HEK293T (cell line): ENCODE measurements at regions not wholly inside any gene's neighbourhood (a gene's known extent, or its start where the extent isn't known, plus 50 kb on each side); places are given as distances from the start of the nearest gene placed in this dataset.

ENCODE experiments used
- CTCF ChIA-PET: fragments of 350-600 bp; formaldehyde crosslinking; extraction: SDS; loops from one replicate; lab custom pipeline; 2021; ENCODE audit warnings: antibody characterized with exemption, inconsistent platforms; lab: Yijun Ruan, JAX
- POLR2A ChIA-PET: fragments of 350-600 bp; formaldehyde crosslinking; extraction: SDS; loops from one replicate; lab custom pipeline; 2020; ENCODE audit warnings: antibody characterized with exemption, inconsistent platforms; lab: Yijun Ruan, JAX
- DNase-seq: peaks from one replicate; pipeline ENCODE4 v3.0.0; 2012; ENCODE audit warnings: mixed read lengths; ENCODE audit errors: extremely low spot score
- ARNT ChIP-seq: fragments of 450-650 bp; IDR thresholded peaks from 2 replicates; pipeline ENCODE4 v1.6.1; 2017; ENCODE audit warnings: mild to moderate bottlenecking
- BHLHE40 ChIP-seq: fragments of 450-650 bp; IDR thresholded peaks from 2 replicates; pipeline ENCODE4 v1.6.1; 2016; ENCODE audit warnings: mild to moderate bottlenecking, moderate library complexity, borderline replicate concordance
- CTBP1 ChIP-seq: fragments of 450-650 bp; IDR thresholded peaks from 2 replicates; pipeline ENCODE4 v1.6.1; 2016; ENCODE audit warnings: borderline replicate concordance
- ELF4 ChIP-seq: fragments of 450-650 bp; IDR thresholded peaks from 2 replicates; pipeline ENCODE4 v1.6.1; 2017; ENCODE audit warnings: antibody characterized with exemption
- FOXA1 ChIP-seq: fragments of 450-650 bp; IDR thresholded peaks from 2 replicates; pipeline ENCODE4 v1.6.1; 2016; ENCODE audit warnings: mild to moderate bottlenecking
- FOXK2 ChIP-seq: fragments of 450-650 bp; IDR thresholded peaks from 2 replicates; pipeline ENCODE4 v1.6.1; 2016; ENCODE audit warnings: mild to moderate bottlenecking
- FOXM1 ChIP-seq: fragments of 450-650 bp; IDR thresholded peaks from 2 replicates; pipeline ENCODE4 v1.6.1; 2017; ENCODE audit warnings: mild to moderate bottlenecking, borderline replicate concordance
- HDGF ChIP-seq: fragments of 450-650 bp; IDR thresholded peaks from 2 replicates; pipeline ENCODE4 v1.6.1; 2017; ENCODE audit warnings: antibody characterized with exemption, borderline replicate concordance
- L3MBTL2 ChIP-seq: fragments of 450-650 bp; conservative IDR thresholded peaks from 2 replicates; pipeline ENCODE4 v1.6.1; 2016; ENCODE audit warnings: mild to moderate bottlenecking
- LEF1 ChIP-seq: fragments of 450-650 bp; IDR thresholded peaks from 2 replicates; pipeline ENCODE4 v1.6.1; 2017; ENCODE audit warnings: mild to moderate bottlenecking, borderline replicate concordance
- NFRKB ChIP-seq: fragments of 450-650 bp; IDR thresholded peaks from 2 replicates; pipeline ENCODE4 v1.6.1; 2016; ENCODE audit warnings: mild to moderate bottlenecking, moderate library complexity
- SP1 ChIP-seq: fragments of 450-650 bp; IDR thresholded peaks from 2 replicates; pipeline ENCODE4 v1.6.1; 2017
- SUZ12 ChIP-seq: fragments of 450-650 bp; IDR thresholded peaks from 2 replicates; pipeline ENCODE4 v1.6.1; 2016; ENCODE audit warnings: mild to moderate bottlenecking
- TARDBP ChIP-seq: fragments of 450-650 bp; IDR thresholded peaks from 2 replicates; pipeline ENCODE4 v1.6.1; 2016
- ZNF384 ChIP-seq: fragments of 450-650 bp; IDR thresholded peaks from 2 replicates; pipeline ENCODE4 v1.6.1; 2016
- TF ChIP-seq, protein P1 (sequence below): fragments of 450-650 bp; IDR thresholded peaks from 2 replicates; pipeline ENCODE4 v1.6.1; 2016

DNA sequence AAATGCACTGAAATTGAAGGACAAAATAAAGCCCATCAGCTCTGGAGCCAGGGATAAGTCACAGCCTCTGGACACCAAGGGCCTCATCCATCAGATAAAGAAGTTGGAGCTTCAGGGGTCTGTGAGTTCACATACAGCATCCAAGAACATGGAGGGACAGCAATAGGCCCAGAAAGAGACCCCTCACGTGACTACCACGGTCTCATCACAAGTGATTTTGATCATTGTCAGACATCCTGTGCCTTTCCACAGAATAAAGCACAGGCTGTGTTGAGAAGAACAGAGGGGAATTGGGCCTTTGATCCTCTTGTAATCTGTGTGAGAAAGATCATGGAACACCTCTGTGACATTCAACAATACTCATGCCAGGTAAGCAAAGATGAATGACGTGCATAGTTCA is 65.2 kb upstream of the CTAGE1 start:
- CTCF ChIA-PET = no interaction called here
- POLR2A ChIA-PET = no interaction called here
- TF ChIP-seq L3MBTL2 = no peak
- no peak for TF ChIP-seq LEF1
- no peak for TF ChIP-seq SP1
- TF ChIP-seq FOXK2 = no peak
- TF ChIP-seq, protein P1, sequence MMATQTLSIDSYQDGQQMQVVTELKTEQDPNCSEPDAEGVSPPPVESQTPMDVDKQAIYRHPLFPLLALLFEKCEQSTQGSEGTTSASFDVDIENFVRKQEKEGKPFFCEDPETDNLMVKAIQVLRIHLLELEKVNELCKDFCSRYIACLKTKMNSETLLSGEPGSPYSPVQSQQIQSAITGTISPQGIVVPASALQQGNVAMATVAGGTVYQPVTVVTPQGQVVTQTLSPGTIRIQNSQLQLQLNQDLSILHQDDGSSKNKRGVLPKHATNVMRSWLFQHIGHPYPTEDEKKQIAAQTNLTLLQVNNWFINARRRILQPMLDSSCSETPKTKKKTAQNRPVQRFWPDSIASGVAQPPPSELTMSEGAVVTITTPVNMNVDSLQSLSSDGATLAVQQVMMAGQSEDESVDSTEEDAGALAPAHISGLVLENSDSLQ = no peak
- no peak for TF ChIP-seq HDGF
- TF ChIP-seq SUZ12 = no peak
- TF ChIP-seq FOXA1 = no peak
- no peak for TF ChIP-seq CTBP1
- no peak for TF ChIP-seq BHLHE40
- no peak for TF ChIP-seq FOXM1
- no peak for TF ChIP-seq NFRKB
- no peak for TF ChIP-seq ZNF384
- TF ChIP-seq TARDBP = no peak
- TF ChIP-seq ELF4 = no peak
- no peak for TF ChIP-seq ARNT
- DNase-seq = no peak

DNA sequence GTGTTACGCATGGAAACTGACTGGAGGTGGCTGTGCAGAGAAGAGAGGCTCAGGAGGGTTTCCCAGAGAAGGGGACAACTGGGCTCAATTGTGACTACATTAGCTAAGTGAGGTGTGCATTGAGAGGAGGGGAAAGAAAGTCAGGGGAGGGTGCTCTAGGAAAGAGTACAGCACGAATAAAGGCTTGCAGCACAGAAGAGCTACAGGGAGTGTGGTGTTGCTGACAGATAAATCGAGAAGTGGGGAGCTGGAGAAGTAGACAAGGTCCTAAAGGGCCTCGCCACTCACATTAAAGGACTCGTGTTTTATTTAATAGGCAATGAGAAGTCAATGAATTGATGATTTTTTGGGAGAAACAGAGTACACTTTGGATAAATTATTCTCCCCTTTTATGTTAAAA is 65.7 kb upstream of the CTAGE1 start:
- no peak for DNase-seq
- no peak for TF ChIP-seq L3MBTL2
- no peak for TF ChIP-seq FOXM1
- TF ChIP-seq SUZ12 = no peak
- no peak for TF ChIP-seq ELF4
- TF ChIP-seq ZNF384 = no peak
- TF ChIP-seq, protein P1 = no peak
- TF ChIP-seq CTBP1 = no peak
- TF ChIP-seq LEF1 = no peak
- CTCF ChIA-PET = no interaction called here
- POLR2A ChIA-PET = no interaction called here

DNA sequence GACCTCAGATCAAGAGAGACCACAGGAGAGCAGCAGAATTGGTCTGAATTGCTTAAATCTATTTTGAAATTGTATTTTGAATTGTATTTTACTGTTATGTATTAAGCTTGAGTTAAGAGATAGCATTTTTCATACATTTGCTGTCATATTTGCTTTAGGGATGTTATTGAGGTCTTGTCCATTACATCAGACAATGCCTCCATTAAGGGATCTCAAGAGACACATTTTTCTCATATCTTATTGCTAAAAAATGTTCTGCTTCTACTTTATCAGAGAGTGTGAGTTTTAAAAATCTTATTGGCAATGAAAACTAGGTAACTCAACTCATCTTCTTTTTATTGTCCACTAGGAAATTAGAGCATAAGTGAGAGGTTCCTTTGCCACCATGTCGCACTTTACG is 66.8 kb upstream of the CTAGE1 start:
- ChIA-PET CTCF (no interaction called here), POLR2A (no interaction called here)
- TF ChIP-seq TARDBP (no peak), SP1 (no peak), ELF4 (no peak), HDGF (no peak), FOXM1 (no peak), ZNF384 (no peak), NFRKB (no peak), LEF1 (no peak), FOXK2 (no peak), BHLHE40 (no peak), L3MBTL2 (no peak), SUZ12 (no peak), ARNT (no peak), CTBP1 (no peak)
- TF ChIP-seq, protein P1 = no peak
- no peak for DNase-seq

DNA sequence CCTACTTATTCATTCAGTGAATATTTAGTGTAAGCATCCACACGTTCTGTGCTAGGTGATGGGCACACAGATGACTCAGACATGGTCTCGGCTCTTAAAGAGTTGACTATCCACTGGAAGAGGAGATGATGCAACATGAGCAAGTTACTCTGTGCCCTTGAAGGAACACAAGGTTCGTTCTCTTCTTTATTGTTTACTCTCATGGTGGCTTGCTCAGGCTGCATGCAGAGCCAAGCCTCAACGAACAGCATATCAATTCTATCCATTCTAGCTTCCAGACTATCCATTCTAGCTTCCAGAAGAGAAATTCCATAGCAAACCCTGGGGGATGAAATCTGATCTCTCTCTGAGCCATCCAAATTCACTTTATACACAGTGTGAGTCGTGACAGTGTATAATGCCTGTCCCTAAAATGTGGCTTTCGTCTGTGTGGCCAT is 68.1 kb upstream of the CTAGE1 start:
- ChIA-PET POLR2A (interaction anchor here (1.2 to 1.4 kb wide), 2 partner anchors 15 to 17 kb away, joined by 3 to 4 read pairs; no protein-coding TSS in a partner anchor), CTCF (interaction anchor here (0.6 to 1.3 kb wide), 2 partner anchors 8 to 46 kb away, joined by 3 read pairs; no protein-coding TSS in a partner anchor)
- TF ChIP-seq SUZ12 (no peak), HDGF (no peak), NFRKB (no peak), BHLHE40 (no peak), ELF4 (no peak), FOXK2 (no peak), TARDBP (no peak), ARNT (no peak), FOXM1 (no peak), ZNF384 (no peak), CTBP1 (no peak), L3MBTL2 (no peak), LEF1 (no peak), FOXA1 (no peak)
- TF ChIP-seq, protein P1 = no peak
- no peak for DNase-seq

DNA sequence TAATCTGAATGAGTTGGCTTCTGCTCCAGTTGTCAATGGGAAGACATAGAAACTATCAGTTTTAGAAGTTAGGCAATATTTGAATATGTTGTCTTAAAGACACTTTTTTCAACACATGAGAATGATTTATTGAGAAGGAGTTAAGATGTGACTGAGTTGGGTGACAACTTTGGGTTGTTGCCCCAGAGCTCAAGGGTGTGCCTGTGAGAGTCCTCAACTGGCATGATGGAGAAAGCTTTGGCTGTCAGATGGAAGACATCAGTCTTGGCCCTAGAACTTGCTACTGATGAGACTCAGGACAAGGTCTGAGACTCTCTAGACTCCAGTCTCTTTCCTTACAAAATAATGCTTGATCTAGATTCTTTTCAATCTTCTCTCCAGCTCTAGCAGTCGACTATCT is 69.0 kb upstream of the CTAGE1 start:
- DNase-seq = no peak
- POLR2A ChIA-PET = interaction anchor here (1.0 to 1.2 kb wide), 2 partner anchors 15 to 18 kb away, joined by 4 read pairs; no protein-coding TSS in a partner anchor
- CTCF ChIA-PET = interaction anchor here (0.6 to 1.3 kb wide), 3 partner anchors 9 to 370 kb away, joined by 3 to 4 read pairs (median 3); no protein-coding TSS in a partner anchor
- TF ChIP-seq ZNF384 (no peak), BHLHE40 (no peak), NFRKB (no peak), FOXA1 (no peak), FOXM1 (no peak), TARDBP (no peak), FOXK2 (no peak)

DNA sequence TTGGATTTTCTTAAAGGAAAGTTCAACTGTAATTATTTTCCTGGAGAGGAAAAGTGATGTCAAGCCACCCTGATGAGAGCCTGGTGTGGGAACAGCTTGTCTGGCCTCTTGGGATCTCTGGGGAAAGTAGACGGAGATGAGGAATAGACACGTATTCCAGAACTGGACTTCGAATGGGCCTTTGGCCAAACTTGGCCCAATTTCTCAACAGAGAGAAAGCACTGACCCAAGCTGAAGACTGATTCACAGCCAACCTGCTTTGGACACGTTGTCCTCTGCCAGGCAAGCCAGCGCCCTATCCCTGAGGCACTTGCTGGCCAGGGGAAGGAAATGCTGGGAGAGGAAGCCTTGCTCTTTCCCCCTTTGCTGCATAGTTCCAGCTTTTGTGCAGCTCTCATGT is 70.8 kb upstream of the CTAGE1 start:
- TF ChIP-seq ARNT = no peak
- no peak for TF ChIP-seq ELF4
- TF ChIP-seq FOXM1 = no peak

More for the DNA sequence above, 70.8 kb upstream of the CTAGE1 start:
- ChIA-PET CTCF (no interaction called here), POLR2A (no interaction called here)
- DNase-seq = no peak
